T47D (cell line): ENCODE measurements at regions not wholly inside any gene's neighbourhood (a gene's known extent, or its start where the extent isn't known, plus 50 kb on each side); places are given as distances from the start of the nearest gene placed in this dataset.
"Not testable (repeated sequence)": the region's sequence is repeated elsewhere in the genome, so short reads cannot be mapped to it uniquely, and the experiment has no call there.

Experiments
- DNase-seq, 2 experiments: peaks; one replicate each; pipeline versions ENCODE4 v3.0.0 to v3.0.0-alpha.2; 2011 to 2012; ENCODE audit warnings: low read depth in 1 of 2, low spot score in 1 of 2
- JUND ChIP-seq: IDR thresholded peaks from 2 replicates; pipeline ENCODE4 v1.6.1; 2012; ENCODE audit warnings: low read depth
- in situ Hi-C: cut with HindIII; loops from 2 replicates; pipeline ENCODE4 v1.10.0; 2016; ENCODE audit warnings: low sequenced_read_pairs, low pct_unique_long_range_greater_than_20kb

DNA sequence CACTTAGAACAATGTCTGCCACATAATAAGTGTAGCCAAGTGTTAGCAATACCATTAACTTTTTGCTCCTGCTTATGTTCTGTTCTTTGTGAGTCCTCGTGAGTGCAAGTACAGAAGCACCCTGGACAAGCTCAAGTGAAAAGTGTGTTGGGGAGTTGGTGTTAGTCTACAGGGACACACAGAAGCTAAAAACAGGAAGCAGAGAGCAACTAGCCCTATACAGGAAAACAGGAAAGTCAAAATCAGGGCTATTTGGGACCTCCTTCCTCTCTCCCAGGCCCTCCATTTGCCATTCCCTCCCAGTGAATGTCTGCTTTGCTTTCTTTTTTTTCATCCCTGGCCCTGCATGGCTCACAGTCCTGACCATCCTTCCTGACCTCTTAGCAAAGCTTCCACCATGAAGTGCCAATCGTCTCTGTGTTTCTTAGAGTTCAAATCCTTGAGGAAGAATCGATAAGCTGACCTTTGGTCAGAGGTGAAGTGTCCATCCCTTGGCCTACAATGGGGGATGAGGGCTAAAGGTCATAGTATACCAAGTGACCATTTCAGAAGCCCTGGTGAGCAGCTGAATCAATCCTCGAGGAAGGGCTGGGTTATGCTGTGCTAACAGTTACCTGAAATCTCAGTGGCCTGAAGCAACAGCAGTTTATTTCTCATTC, 328.2 kb downstream of the SHQ1 start:
- no peak for TF ChIP-seq JUND
- in situ Hi-C loops, result no loop called here
- no peak for DNase-seq

DNA sequence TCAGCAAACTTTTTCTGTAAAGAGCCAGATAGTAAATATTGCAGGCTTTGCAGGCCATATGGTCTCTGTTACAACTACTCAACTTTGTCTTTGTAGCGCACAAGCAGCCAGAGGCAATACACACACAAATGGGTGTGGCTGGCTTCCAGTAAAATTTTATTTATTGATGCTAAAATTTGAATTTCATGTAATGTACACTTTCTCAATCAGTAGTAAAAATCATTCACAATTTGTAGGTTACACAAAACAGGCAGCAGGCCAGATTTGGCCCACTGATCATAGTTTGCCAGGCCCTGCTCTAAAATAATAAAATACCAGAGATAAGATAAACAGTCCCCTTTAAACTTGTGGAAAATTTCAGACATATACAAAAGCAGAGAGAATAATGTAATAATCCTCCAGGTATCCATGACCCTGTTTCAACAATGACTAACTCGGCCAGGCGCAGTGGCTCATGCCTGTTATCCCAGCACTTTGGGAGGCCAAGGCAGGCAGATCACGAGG, 330.3 kb downstream of the SHQ1 start:
- TF ChIP-seq JUND, result no peak
- in situ Hi-C loops, result no loop called here
- DNase-seq, result no peak

DNA sequence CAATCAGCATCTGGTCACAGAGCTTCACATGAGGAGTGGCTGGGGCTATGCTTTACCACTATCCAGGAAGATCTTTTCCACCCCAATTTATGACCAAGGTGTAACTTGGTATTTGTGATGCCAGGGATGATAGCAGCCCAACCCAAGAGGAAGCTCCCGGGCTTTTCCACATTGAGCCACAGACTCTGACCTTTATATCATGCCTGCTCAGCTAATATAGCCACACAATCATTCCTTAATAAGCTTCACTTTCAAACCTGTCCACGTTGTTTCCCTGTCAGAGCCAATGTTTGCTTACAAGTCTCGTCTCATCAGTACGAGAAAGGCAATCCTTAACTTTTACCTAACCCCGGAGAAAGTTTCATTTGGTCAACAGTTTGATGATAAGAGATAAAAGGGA, 330.9 kb downstream of the SHQ1 start:
- in situ Hi-C loops, result no loop called here
- DNase-seq, result no peak

DNA sequence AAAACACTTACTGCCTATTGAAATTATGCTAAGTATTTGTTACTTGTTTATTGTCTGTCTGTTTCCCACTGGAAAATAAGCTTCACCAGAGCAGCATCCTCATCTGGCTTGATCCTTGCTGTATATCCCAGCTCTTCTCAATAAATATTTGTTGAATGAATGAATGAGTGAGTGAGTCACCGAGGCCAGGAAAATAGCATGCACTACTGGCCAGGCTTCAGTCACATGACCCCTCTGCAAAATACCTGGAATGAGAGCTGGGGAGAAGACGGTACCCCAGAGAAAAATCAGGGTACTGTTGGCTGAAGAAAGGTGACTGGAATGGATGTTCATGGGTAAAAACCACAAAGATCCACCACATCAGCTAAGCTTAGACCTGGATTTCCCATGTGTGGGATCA, 331.9 kb downstream of the SHQ1 start:
- DNase-seq, result no peak
- in situ Hi-C loops, result no loop called here
- no peak for TF ChIP-seq JUND

More for the DNA sequence above, 330.9 kb downstream of the SHQ1 start:
- no peak for TF ChIP-seq JUND

DNA sequence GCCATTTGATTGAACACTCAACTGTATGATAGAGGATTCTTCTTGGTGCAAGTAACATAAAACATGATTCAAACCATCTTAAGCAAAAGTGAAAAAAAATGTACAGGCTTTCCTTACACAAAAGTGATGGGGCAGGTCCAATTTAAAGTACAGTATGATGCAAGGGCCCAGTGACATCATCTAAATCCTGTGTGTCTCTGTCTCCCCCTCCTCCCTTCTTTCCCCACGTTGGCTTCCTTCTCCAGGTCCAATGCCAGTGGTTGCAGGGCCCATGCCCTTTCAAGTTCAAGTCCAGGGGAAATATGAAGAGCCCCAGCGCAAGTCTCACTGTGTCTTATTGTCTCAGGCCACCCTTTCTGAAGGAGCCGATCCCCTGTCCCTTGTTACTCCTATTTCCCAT, 332.3 kb downstream of the SHQ1 start:
- no peak for DNase-seq
- in situ Hi-C loops, result no loop called here
- no peak for TF ChIP-seq JUND

DNA sequence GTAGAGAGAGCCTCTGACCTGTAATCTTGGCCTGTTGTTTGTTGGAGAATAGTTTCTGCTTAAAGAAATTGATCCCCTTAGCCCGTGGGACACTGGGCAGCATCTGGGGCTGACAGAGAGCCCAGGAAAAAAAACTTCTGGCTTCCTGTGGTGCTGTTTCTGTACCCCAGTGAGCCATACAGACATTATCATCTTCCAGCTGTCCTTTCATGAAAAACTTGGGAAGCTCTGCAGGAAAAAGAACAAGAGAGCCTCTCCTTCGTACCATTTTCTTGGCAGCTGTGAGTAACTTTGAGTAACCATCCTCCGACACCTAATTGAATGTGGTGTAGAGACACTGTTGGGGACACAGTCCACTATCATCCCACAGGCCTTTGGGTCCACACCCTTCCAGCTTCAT, 333.0 kb downstream of the SHQ1 start:
- no peak for TF ChIP-seq JUND
- in situ Hi-C loops, result no loop called here
- no peak for DNase-seq

DNA sequence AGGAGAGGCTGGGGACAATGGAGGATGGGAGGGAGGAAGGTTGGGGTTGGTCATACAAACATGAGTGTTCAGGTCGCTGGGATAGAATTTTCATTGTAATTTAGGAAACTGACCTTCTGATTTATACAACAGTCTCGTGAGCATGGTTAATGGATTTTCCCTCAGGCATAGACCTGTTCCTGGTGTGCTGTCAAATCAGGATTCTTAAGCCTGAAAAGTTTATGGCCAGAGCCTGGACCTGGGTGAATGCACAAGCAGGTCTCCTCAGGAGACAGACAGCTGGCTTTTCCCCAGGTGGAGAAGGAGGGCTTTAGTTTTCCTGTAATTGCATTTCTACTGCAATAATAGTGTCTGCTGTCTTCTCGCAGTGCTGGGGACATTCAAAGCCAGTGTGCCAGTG, 338.0 kb downstream of the SHQ1 start:
- in situ Hi-C loops, result no loop called here
- no peak for TF ChIP-seq JUND
- DNase-seq, result no peak

DNA sequence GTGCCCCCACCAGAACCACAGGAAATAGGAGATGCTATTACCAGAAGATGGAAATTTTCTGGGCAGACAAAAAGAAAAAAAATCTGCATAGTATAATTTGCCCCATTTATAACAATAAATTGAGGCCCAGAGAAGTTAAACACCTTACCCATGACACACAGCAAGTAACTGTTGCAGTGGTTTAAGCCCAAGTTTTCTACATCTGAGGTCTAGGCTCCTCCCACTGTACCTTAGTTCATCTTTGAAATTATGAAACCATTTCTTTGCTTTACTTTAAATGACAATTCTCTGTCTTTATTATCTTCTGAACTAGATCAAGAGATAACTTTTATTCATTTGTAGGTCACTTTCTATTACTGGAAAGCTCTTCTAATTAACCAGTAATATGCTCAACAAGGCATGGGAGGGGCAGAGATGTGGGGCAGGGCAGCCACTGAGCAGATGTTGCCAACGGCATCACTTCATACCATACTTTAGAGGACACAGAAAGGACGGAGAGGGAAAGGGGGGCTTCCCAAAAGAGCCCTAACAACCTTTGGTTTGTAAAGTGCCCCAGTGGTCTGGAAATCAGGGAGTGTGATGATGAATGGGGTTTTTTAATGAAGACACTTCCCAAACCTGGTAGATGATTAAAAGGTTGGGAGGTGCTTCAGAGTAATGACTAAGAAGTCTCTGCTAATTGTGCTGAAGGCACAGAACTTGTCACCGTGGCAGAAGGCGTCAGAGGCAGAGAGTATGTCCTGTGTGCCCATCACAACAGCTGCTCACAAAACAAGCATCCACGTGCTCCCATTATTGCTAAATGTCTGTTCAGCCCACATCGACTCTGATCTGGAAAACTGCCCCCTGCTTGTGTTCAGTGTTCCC, 342.5 kb downstream of the SHQ1 start:
- in situ Hi-C loops, result no loop called here
- TF ChIP-seq JUND, result no peak
- no peak for DNase-seq

DNA sequence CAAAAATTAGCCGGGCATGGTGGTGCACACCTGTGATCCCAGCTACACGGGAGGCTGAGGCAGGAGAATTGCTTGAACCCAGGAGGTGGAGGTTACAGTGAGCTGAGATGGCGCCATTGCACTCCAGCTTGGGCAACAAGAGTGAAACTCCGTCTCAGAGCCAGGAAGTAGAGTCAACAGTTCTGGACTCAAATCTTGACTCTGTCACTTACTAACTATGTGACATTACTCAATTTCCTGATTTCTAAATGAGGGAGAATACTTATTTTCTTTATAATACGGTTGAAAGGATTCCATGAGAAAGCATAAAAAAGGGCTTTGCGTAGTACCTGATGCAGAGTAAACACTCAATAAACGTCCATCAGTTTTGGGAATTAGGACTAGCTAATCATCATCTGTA, 350.7 kb downstream of the SHQ1 start:
- in situ Hi-C loops, DNase-seq: not testable (repeated sequence)

DNA sequence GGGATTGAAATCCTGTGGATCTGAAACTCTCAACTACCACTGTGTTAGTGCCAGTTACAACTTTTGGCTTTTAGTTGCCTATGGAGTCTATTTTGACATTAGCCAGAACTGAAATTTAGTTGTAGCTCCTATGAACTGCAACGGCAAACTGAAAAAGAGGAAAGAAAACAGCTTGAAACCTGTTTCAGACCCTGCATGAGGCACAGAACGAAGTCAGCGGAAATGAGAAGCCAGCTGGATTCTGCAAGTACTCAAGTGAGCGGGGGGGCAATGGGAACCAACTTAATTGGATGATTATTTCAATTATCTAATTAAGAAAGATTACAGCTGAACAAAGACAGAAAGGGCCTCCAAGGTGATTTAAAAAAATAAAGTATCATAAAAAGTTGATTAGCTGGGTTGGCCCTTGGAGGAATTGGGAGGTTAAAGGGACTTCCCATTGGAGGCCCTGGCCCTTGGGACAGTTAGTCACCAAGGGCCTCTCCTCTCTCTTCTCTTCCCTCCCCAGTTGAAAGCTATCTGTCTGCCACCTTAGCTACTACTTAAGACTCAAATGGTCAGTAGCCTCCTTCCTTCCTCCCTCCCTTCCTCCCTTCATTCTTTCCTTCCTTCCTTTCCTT, 352.1 kb downstream of the SHQ1 start:
- DNase-seq, result no peak
- no peak for TF ChIP-seq JUND
- in situ Hi-C loops, result no loop called here

DNA sequence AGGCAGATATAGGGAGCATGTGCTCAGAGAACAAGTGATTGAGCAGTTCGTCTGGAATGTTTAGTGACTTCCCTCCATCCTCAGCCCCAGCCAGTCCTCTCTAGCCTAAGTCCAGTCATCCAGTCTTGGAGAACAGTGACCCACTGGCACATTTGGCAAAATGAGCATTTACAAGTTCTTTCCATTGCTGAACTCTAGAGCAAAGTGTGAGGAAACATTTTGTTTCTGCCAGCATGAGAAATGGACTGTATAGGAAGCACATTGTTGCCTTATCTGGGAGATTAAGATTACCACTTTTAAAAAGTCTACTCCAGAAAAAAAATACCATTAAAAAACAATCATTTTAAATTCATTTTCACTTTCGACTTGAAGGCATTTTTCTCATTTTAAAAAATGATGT, 353.6 kb downstream of the SHQ1 start:
- in situ Hi-C loops, result no loop called here
- DNase-seq, result no peak

DNA sequence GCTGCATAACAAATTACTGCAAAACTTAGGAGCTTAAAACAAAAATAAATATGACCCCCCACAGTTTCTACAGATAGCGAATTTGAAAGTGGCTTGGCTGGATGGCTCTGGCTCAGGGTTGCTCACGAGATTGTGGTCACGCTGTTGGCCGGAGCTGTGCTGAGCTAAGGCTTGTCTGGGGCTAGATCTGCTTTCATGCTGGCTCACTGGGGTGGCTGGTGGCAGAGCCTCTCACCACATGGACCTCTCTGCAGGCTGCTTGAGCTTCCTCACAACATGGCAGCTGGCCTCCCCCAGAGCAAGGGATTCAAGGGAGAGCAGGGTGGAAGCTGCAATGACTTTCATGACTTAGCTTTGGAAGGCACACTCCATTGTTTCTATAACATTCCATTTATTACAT, 354.1 kb downstream of the SHQ1 start:
- DNase-seq, result no peak
- in situ Hi-C loops, result no loop called here
- no peak for TF ChIP-seq JUND

More for the DNA sequence above, 353.6 kb downstream of the SHQ1 start:
- TF ChIP-seq JUND, result no peak

DNA sequence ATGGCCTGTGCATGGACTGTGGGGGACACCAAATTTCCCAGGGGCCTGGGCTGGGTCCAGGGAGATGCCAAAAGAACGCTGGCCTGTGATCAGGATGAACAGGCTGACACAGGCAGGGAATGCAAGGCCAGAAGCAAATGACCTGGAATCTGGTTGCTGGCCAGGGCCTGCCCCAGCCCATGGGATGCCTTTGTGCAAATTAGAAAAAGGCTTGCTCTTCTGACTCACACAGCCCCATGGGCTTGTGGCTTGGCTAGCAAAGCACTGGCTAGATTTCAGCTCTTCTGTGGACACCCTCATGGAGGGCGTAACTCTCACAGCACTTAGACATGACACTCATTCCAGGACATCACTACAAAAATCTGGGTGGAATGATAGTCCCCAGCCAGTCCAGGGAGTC, 356.0 kb downstream of the SHQ1 start:
- TF ChIP-seq JUND, result no peak
- in situ Hi-C loops, result no loop called here
- DNase-seq, result peak in 1 of 2 experiments; percentile 56
